AG04450 (cell line): ENCODE measurements at regions not wholly inside any gene's neighbourhood (a gene's known extent, or its start where the extent isn't known, plus 50 kb on each side); places are given as distances from the start of the nearest gene placed in this dataset.

Source experiments
- CTCF ChIA-PET: fragments of 300-600, 350-600 bp; formaldehyde crosslinking; extraction: SDS; loops from one replicate; lab custom pipeline; 2022; ENCODE audit warnings: antibody characterized with exemption, inconsistent platforms; lab: Charles Lee
- POLR2A ChIA-PET: fragments of 350-600 bp; formaldehyde crosslinking; extraction: SDS; loops from one replicate; lab custom pipeline; 2021; ENCODE audit warnings: antibody characterized with exemption, inconsistent platforms; lab: Yijun Ruan, JAX
- DNase-seq: peaks from one replicate; pipeline ENCODE4 v3.0.0-alpha.2; 2011; ENCODE audit warnings: low read depth, low spot score
- H3K27ac ChIP-seq: one replicate; pipeline ENCODE4 v1.5.1; 2012; ENCODE audit warnings: low read depth, low read length, control low read depth
- H3K27me3 ChIP-seq: one replicate; pipeline ENCODE4 v1.6.0; 2012; ENCODE audit warnings: low read length; ENCODE audit not compliant: control insufficient read depth, insufficient read depth
- H3K4me3 ChIP-seq: 2 replicates; pipeline ENCODE4 v1.5.1; 2011; ENCODE audit warnings: mild to moderate bottlenecking, low read depth, low read length, control low read depth
- H3K9me3 ChIP-seq: 2 replicates; pipeline ENCODE4 v1.5.1; 2012; ENCODE audit warnings: low read length; ENCODE audit not compliant: control insufficient read depth, insufficient read depth
- TF ChIP-seq, protein P1 (sequence below): IDR thresholded peaks from 2 replicates; pipeline ENCODE4 v1.5.1; 2011; ENCODE audit warnings: low read depth, low read length, control low read depth, inconsistent platforms

DNA sequence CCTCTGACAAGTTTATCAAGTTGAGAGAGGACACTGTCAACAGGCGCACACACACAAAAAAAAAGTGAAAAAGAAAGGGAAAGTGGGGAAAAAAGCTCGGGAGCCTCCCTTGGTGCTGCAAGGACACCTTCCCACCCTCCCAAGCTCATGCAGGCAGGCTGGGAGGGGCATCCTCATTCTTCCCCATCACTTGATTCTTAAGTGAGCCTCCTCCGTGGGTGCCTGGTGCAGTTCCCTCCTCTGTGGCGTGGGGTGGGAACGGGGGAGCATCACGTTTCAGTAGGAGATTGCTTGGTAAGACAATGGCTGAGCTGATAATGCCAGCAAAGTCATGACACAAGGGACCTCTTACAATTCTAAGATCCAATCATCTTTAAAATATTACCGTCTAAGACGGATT is 108.8 kb downstream of the NXPE2 start:
- TF ChIP-seq, protein P1, sequence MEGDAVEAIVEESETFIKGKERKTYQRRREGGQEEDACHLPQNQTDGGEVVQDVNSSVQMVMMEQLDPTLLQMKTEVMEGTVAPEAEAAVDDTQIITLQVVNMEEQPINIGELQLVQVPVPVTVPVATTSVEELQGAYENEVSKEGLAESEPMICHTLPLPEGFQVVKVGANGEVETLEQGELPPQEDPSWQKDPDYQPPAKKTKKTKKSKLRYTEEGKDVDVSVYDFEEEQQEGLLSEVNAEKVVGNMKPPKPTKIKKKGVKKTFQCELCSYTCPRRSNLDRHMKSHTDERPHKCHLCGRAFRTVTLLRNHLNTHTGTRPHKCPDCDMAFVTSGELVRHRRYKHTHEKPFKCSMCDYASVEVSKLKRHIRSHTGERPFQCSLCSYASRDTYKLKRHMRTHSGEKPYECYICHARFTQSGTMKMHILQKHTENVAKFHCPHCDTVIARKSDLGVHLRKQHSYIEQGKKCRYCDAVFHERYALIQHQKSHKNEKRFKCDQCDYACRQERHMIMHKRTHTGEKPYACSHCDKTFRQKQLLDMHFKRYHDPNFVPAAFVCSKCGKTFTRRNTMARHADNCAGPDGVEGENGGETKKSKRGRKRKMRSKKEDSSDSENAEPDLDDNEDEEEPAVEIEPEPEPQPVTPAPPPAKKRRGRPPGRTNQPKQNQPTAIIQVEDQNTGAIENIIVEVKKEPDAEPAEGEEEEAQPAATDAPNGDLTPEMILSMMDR, result no peak
- ChIA-PET CTCF (no interaction called here), POLR2A (no interaction called here)
- no peak overlapping the region for H3K4me3 ChIP-seq
- DNase-seq, result no peak
- H3K27ac ChIP-seq, result no peak overlapping the region
- no peaks in the 10 kb centered on the region for H3K9me3 ChIP-seq
- no peaks in the 10 kb centered on the region for H3K27me3 ChIP-seq

DNA sequence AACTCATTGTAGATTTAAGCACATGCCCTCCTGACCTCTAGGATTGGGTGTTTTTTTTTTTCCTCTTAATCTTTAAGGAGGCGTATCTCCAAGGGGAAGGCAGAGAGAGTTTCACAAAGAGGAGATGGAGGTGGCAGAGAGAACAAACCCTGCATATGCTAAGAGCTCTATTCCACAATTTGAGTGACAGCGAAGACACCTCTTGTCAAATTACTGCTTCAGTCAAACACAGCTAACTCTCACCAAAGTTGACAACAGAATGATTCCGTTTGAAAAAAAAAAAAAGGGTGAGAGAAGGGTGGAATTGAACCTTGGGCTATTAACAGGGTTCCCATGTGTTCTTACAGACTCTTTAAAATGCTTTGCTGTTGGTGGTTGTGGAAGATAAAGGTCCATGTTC is 112.6 kb downstream of the NXPE2 start:
- no peak overlapping the region for H3K4me3 ChIP-seq
- H3K27me3 ChIP-seq, result no peaks in the 10 kb centered on the region
- TF ChIP-seq, protein P1, result no peak
- POLR2A ChIA-PET, result no interaction called here
- DNase-seq, result no peak
- no peak overlapping the region for H3K27ac ChIP-seq
- CTCF ChIA-PET, result no interaction called here
- H3K9me3 ChIP-seq, result no peaks in the 10 kb centered on the region

DNA sequence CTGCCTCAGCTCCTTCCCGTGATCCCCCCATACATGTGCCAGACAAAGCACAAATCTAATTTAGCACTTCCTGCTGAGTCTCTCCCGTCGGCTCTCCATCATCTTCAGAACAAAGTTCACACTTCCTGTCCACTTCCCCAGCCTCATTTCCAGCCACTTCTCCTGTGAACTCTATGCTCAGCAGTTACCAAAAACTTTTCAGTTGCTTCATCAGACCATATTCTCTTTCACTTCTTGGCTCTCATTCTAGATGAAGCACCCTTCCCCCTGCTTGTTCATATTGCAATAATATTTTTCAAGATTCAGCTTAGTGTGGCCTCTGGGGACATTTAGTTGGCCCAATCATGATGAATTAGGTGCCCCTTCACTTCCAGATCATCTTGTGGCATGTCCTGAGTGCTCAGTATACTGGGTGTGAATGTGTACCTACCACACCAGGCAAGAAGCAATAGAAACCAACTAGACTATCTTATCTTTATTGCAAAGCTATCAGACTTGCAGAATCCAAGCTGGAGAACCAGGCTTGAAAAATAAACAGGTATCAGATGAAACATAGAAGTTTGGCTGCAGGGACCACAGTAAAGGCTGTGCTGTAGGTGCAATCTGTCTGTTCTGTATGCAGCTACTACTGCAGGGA is 115.8 kb downstream of the NXPE2 start:
- no peak overlapping the region for H3K4me3 ChIP-seq
- no peaks in the 10 kb centered on the region for H3K9me3 ChIP-seq
- DNase-seq, result no peak
- POLR2A ChIA-PET, result no interaction called here
- no peaks in the 10 kb centered on the region for H3K27me3 ChIP-seq
- H3K27ac ChIP-seq, result no peak overlapping the region
- CTCF ChIA-PET, result no interaction called here
- TF ChIP-seq, protein P1, result no peak

DNA sequence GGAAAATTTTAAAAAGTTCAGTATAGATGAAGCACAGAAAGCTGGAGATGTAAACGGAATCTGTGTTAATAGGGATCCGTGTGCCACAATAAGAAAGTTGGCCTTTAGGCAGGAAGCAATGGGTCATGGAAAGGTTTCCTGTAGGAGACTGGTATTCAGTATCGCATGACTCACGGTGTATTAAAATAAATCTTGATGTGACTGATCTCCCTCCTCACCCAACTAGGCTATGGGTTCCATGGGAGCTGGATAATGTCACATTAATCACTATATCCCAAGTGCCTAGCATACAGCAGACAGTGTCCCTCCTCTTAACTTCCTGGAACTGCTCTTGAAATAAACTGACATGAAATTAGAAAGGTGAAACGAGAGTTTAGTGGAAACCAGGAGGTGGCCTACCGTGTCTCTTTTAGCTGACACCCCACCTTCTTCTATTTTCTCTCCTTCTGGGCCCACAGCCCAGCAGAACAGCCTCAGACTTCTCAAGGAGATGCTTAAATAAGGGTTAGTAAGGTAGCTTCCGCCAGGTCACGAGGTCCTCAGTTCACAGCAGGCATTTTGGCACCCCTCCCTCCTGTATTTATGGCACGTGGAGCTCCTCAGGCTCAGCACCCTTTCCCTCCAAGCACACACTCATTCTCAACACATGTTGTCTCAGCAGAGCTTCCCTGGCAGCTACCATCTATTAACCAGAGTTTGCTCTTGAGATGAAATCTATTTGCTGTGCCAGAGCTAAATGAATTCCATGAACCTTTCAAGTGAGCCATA is 118.8 kb downstream of the NXPE2 start:
- no peaks in the 10 kb centered on the region for H3K9me3 ChIP-seq
- DNase-seq, result no peak
- TF ChIP-seq, protein P1, result no peak
- H3K27ac ChIP-seq, result no peak overlapping the region
- ChIA-PET POLR2A (no interaction called here), CTCF (no interaction called here)
- H3K27me3 ChIP-seq, result no peaks in the 10 kb centered on the region
- no peak overlapping the region for H3K4me3 ChIP-seq

DNA sequence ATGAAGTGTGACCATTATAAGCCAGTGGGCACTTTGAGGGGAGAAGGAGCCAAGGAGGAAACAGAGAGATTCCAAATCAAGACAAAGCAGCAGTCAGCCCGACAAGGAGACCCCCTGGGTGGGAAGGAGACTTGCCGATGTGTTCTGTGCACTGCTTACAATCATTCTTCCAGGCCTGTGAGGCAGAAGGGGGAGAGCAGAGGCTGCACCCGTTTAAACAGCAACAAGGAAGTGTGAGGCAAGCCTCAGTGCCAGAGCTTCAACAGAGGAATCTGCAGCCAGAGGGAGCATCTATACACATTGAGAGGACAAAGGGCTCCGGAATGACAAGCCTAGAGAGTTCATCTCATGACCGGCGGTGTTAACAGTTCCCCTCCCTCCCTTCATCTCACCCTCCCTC is 121.1 kb downstream of the NXPE2 start:
- ChIA-PET POLR2A (no interaction called here), CTCF (no interaction called here)
- Histone ChIP-seq H3K9me3 (no peaks in the 10 kb centered on the region), H3K4me3 (no peak overlapping the region), H3K27me3 (no peaks in the 10 kb centered on the region), H3K27ac (no peak overlapping the region)
- TF ChIP-seq, protein P1, result no peak
- no peak for DNase-seq
